Uterus (tissue), 3 donors: ENCODE measurements at regions not wholly inside any gene's neighbourhood (a gene's known extent, or its start where the extent isn't known, plus 50 kb on each side); places are given as distances from the start of the nearest gene placed in this dataset.
"Not testable (repeated sequence)": the region's sequence is repeated elsewhere in the genome, so short reads cannot be mapped to it uniquely, and the experiment has no call there.

Source experiments
- DNase-seq, 2 donors: peaks; one replicate each; pipeline ENCODE4 v3.0.0-alpha.2; 2019 to 2020
- H3K27ac ChIP-seq, 2 donors: fragments of 200-600 bp; sonication (generic); 1 replicate in 1 of 2; 2 replicates in 1 of 2; pipeline ENCODE4 v1.5.1; 2016 to 2018
- H3K27me3 ChIP-seq, 2 donors: fragments of 200-600 bp; sonication (generic); one replicate each; pipeline ENCODE4 v1.5.1; 2018 to 2019; ENCODE audit warnings: control low read depth in 1 of 2
- H3K36me3 ChIP-seq, 2 donors: fragments of 200-600 bp; sonication (generic); one replicate each; pipeline ENCODE4 v1.5.1; 2019; ENCODE audit warnings: control low read depth in 1 of 2
- H3K4me1 ChIP-seq, 2 donors: fragments of 200-600 bp; sonication (generic); one replicate each; pipeline ENCODE4 v1.5.1; 2018 to 2019; ENCODE audit warnings: control low read depth in 1 of 2
- H3K4me3 ChIP-seq, 2 donors: fragments of 200-600 bp; sonication (generic); 1 replicate in 1 of 2; 2 replicates in 1 of 2; pipeline ENCODE4 v1.5.1; 2018 to 2019; ENCODE audit warnings: mild to moderate bottlenecking in 1 of 2
- H3K9me3 ChIP-seq, 2 donors: fragments of 200-600 bp; sonication (generic); one replicate each; pipeline ENCODE4 v1.5.1; 2019; ENCODE audit warnings: control low read depth in 1 of 2
- CTCF ChIP-seq, 4 experiments: fragments of 200-600 bp in 2 of 4; fragments of 450-650 bp in 2 of 4; sonication (generic) in 2 of 4; IDR thresholded peaks; one replicate each; pipeline ENCODE4 v1.5.1; 2016 to 2019; ENCODE audit warnings: antibody characterized with exemption in 4 of 4, mild to moderate bottlenecking in 2 of 4, moderate library complexity in 1 of 4
- POLR2A ChIP-seq, 2 donors: fragments of 450-650 bp; IDR thresholded peaks; one replicate each; pipeline ENCODE4 v1.6.1; 2016; ENCODE audit warnings: antibody characterized with exemption in 2 of 2, mild to moderate bottlenecking in 1 of 2, moderate library complexity in 1 of 2
- intact Hi-C: fragments of 100-400 bp; cut with DNase I; formaldehyde crosslinking; loops from one replicate; pipeline ENCODE4 v1.15.1; 2023; ENCODE audit warnings: low total_unique reads
- donor health status: DM: yes; HTN: yes; CAD: no.

- H3K36me3 ChIP-seq: no peaks in the 10 kb centered on the region
- H3K27ac ChIP-seq: no peak overlapping the region
- no peak overlapping the region for H3K4me3 ChIP-seq
- no peaks in the 10 kb centered on the region for H3K27me3 ChIP-seq
- DNase-seq: no peak
- no peak for TF ChIP-seq CTCF (IDR thresholded peaks at IDR 0.05)
- no peak for TF ChIP-seq POLR2A (IDR thresholded peaks at IDR 0.05)
- no peaks in the 10 kb centered on the region for H3K4me1 ChIP-seq
- H3K9me3 ChIP-seq: no peaks in the 10 kb centered on the region
- intact Hi-C loops: no loop called here
Measured at GRCh38 chr10:29772403-29772802, 137.6 kb upstream of the SVIL start.

- intact Hi-C loops: no loop called here
- H3K27me3 ChIP-seq: no peaks in the 10 kb centered on the region
- TF ChIP-seq POLR2A (IDR thresholded peaks at IDR 0.05) (no peak), CTCF (IDR thresholded peaks at IDR 0.05) (no peak)
Measured at GRCh38 chr10:29771376-29771775, 136.6 kb upstream of the SVIL start.

GRCh38 chr10:29769277-29769676 lies 134.5 kb upstream of the SVIL start:
- intact Hi-C loops, H3K27me3 ChIP-seq, DNase-seq, H3K4me1 ChIP-seq, H3K4me3 ChIP-seq, H3K9me3 ChIP-seq, H3K27ac ChIP-seq, H3K36me3 ChIP-seq: not testable (repeated sequence)

More at GRCh38 chr10:29771376-29771775, 136.6 kb upstream of the SVIL start:
- Histone ChIP-seq H3K4me1 (no peaks in the 10 kb centered on the region), H3K4me3 (no peak overlapping the region), H3K27ac (no peak overlapping the region), H3K9me3 (no peaks in the 10 kb centered on the region), H3K36me3 (no peaks in the 10 kb centered on the region)
- DNase-seq: no peak

- H3K4me1 ChIP-seq: no peaks in the 10 kb centered on the region
- TF ChIP-seq CTCF (IDR thresholded peaks at IDR 0.05): no peak
- TF ChIP-seq POLR2A (IDR thresholded peaks at IDR 0.05): no peak
- intact Hi-C loops: no loop called here
- H3K27me3 ChIP-seq: no peaks in the 10 kb centered on the region
- no peaks in the 10 kb centered on the region for H3K9me3 ChIP-seq
- no peak overlapping the region for H3K4me3 ChIP-seq
- no peaks in the 10 kb centered on the region for H3K36me3 ChIP-seq
- DNase-seq: no peak
- no peak overlapping the region for H3K27ac ChIP-seq
Measured at GRCh38 chr10:29767968-29768367, 133.2 kb upstream of the SVIL start.

GRCh38 chr10:29766753-29767152 lies 132.0 kb upstream of the SVIL start:
- no peaks in the 10 kb centered on the region for H3K36me3 ChIP-seq
- TF ChIP-seq POLR2A (IDR thresholded peaks at IDR 0.05) (no peak), CTCF (IDR thresholded peaks at IDR 0.05) (no peak)
- H3K4me3 ChIP-seq: no peak overlapping the region
- H3K4me1 ChIP-seq: no peaks in the 10 kb centered on the region
- H3K9me3 ChIP-seq: no peaks in the 10 kb centered on the region
- H3K27me3 ChIP-seq: no peaks in the 10 kb centered on the region
- intact Hi-C loops: no loop called here
- no peak overlapping the region for H3K27ac ChIP-seq
- no peak for DNase-seq

GRCh38 chr10:29765330-29765729 lies 130.6 kb upstream of the SVIL start:
- H3K36me3 ChIP-seq: no peaks in the 10 kb centered on the region
- intact Hi-C loops: no loop called here
- H3K27ac ChIP-seq: no peak overlapping the region
- H3K27me3 ChIP-seq: no peaks in the 10 kb centered on the region
- TF ChIP-seq POLR2A (IDR thresholded peaks at IDR 0.05) (no peak), CTCF (IDR thresholded peaks at IDR 0.05) (no peak)
- H3K4me3 ChIP-seq: no peak overlapping the region
- H3K4me1 ChIP-seq: no peaks in the 10 kb centered on the region
- no peak for DNase-seq
- H3K9me3 ChIP-seq: no peaks in the 10 kb centered on the region
